HepG2 (cell line): ENCODE measurements at regions not wholly inside any gene's neighbourhood (a gene's known extent, or its start where the extent isn't known, plus 50 kb on each side); places are given as distances from the start of the nearest gene placed in this dataset.

Experiments used
- AHR ChIP-seq: IDR thresholded peaks from 2 replicates; pipeline ENCODE4 v1.6.1; 2018; ENCODE audit warnings: missing genetic modification reagents, missing compliant biosample characterization
- DBP ChIP-seq: sonication (generic); formaldehyde crosslinking; IDR thresholded peaks from 2 replicates; pipeline ENCODE4 v1.4.0; 2020; ENCODE audit warnings: missing genetic modification reagents; ENCODE audit errors: not compliant biosample characterization
- FOXP4 ChIP-seq: sonication (generic); formaldehyde crosslinking; IDR thresholded peaks from 2 replicates; pipeline ENCODE4 v1.4.0; 2020; ENCODE audit warnings: missing genetic modification reagents
- JUN ChIP-seq: sonication (generic); formaldehyde crosslinking; IDR thresholded peaks from 2 replicates; pipeline ENCODE4 v1.4.0; 2020; ENCODE audit warnings: mild to moderate bottlenecking, missing genetic modification reagents
- KAT7 ChIP-seq: IDR thresholded peaks from 2 replicates; pipeline ENCODE4 v1.6.1; 2018; ENCODE audit warnings: borderline replicate concordance, missing compliant biosample characterization
- KLF9 ChIP-seq: IDR thresholded peaks from 2 replicates; pipeline ENCODE4 v1.6.1; 2016; ENCODE audit warnings: low read depth
- MAFK ChIP-seq, 2 experiments: IDR thresholded peaks in 1 of 2; conservative IDR thresholded peaks in 1 of 2; 2 replicates each; pipeline ENCODE4 v1.6.1; 2011; ENCODE audit warnings: improper control_type of control experiment in 2 of 2, low read length in 2 of 2
- MBD4 ChIP-seq: IDR thresholded peaks from 2 replicates; pipeline ENCODE4 v1.6.1; 2012; ENCODE audit warnings: low read length, inconsistent platforms, borderline replicate concordance
- MIER2 ChIP-seq: IDR thresholded peaks from 2 replicates; pipeline ENCODE4 v1.6.1; 2016; ENCODE audit warnings: missing biosample characterization, missing genetic modification reagents
- NFATC3 ChIP-seq: sonication (generic); formaldehyde crosslinking; IDR thresholded peaks from 2 replicates; pipeline ENCODE4 v1.5.1; 2020; ENCODE audit warnings: mild to moderate bottlenecking, missing genetic modification reagents
- NR0B2 ChIP-seq: sonication (generic); formaldehyde crosslinking; IDR thresholded peaks from 2 replicates; pipeline ENCODE4 v1.4.0; 2020; ENCODE audit warnings: mild to moderate bottlenecking, missing genetic modification reagents
- NR2F1 ChIP-seq, 2 experiments: fragments of 450-650 bp in 1 of 2; formaldehyde crosslinking in 1 of 2; IDR thresholded peaks; 2 replicates each; pipeline versions ENCODE4 v1.5.0 to v1.6.1; 2016 to 2020; ENCODE audit warnings: mild to moderate bottlenecking in 1 of 2, missing compliant biosample characterization in 1 of 2, missing genetic modification reagents in 1 of 2, moderate library complexity in 1 of 2
- SP2 ChIP-seq: sonication (generic); formaldehyde crosslinking; IDR thresholded peaks from 2 replicates; pipeline ENCODE4 v1.5.1; 2020; ENCODE audit warnings: mild to moderate bottlenecking, missing genetic modification reagents
- TCF12 ChIP-seq, 2 experiments: fragments of 450-650 bp in 1 of 2; sonication (generic) in 1 of 2; formaldehyde crosslinking in 1 of 2; IDR thresholded peaks; 2 replicates each; pipeline versions ENCODE4 v1.6.1 to v1.8.0; 2017 to 2022; ENCODE audit warnings: antibody characterized with exemption in 1 of 2, mild to moderate bottlenecking in 1 of 2, missing genetic modification reagents in 1 of 2, moderate library complexity in 1 of 2
- THYN1 ChIP-seq: sonication (generic); formaldehyde crosslinking; IDR thresholded peaks from 2 replicates; pipeline ENCODE4 v1.8.1; 2023; ENCODE audit warnings: low read depth, mild to moderate bottlenecking, moderate library complexity, missing genetic modification reagents, borderline replicate concordance
- ZBTB44 ChIP-seq: sonication (generic); formaldehyde crosslinking; IDR thresholded peaks from 2 replicates; pipeline ENCODE4 v1.4.0; 2020; ENCODE audit warnings: missing genetic modification reagents
- ZNF10 ChIP-seq: sonication (generic); formaldehyde crosslinking; IDR thresholded peaks from 2 replicates; pipeline ENCODE4 v1.4.0; 2020; ENCODE audit warnings: mild to moderate bottlenecking, low read depth, missing genetic modification reagents, borderline replicate concordance
- ZNF121 ChIP-seq: sonication (generic); formaldehyde crosslinking; IDR thresholded peaks from 2 replicates; pipeline ENCODE4 v1.5.0; 2020; ENCODE audit warnings: mild to moderate bottlenecking, missing genetic modification reagents
- ZNF124 ChIP-seq: sonication (generic); formaldehyde crosslinking; IDR thresholded peaks from 2 replicates; pipeline ENCODE4 v1.4.0; 2020; ENCODE audit warnings: missing genetic modification reagents
- ZNF253 ChIP-seq: sonication (generic); formaldehyde crosslinking; IDR thresholded peaks from 2 replicates; pipeline ENCODE4 v1.8.0; 2022; ENCODE audit warnings: mild to moderate bottlenecking, missing genetic modification reagents, borderline replicate concordance
- ZNF274 ChIP-seq: sonication (generic); formaldehyde crosslinking; IDR thresholded peaks from 2 replicates; pipeline ENCODE4 v1.5.1; 2020; ENCODE audit warnings: mild to moderate bottlenecking, missing genetic modification reagents
- ZNF441 ChIP-seq: sonication (generic); formaldehyde crosslinking; IDR thresholded peaks from 2 replicates; pipeline ENCODE4 v1.7.0; 2021; ENCODE audit warnings: missing genetic modification reagents, borderline replicate concordance
- ZNF484 ChIP-seq: sonication (generic); formaldehyde crosslinking; IDR thresholded peaks from 2 replicates; pipeline ENCODE4 v1.5.1; 2020; ENCODE audit warnings: mild to moderate bottlenecking, low read depth, missing genetic modification reagents, borderline replicate concordance
- ZNF577 ChIP-seq: sonication (generic); formaldehyde crosslinking; IDR thresholded peaks from 2 replicates; pipeline ENCODE4 v1.4.0; 2020; ENCODE audit warnings: mild to moderate bottlenecking, low read depth, missing genetic modification reagents, borderline replicate concordance
- ZNF792 ChIP-seq: IDR thresholded peaks from 2 replicates; pipeline ENCODE4 v1.6.1; 2016

GRCh38 chr6:30828027-30828962, 56.0 kb upstream of the DDR1 start (continued):
- TF ChIP-seq ZNF274 (CRISPR knock-in tag) (no peak), THYN1 (CRISPR knock-in tag) (no peak), ZNF484 (no peak), ZNF577 (CRISPR knock-in tag) (no peak), NR2F1 (CRISPR knock-in tag; IDR thresholded peaks at IDR 0.05) (0 out of 4 replicates have a peak, but pooled peaks of 1 of the 2 experiments have one; percentile 27), ZNF792 (CRISPR knock-in tag) (peak; percentile 45; the same call in 1 of the 2 replicates), MIER2 (CRISPR knock-in tag) (no peak), MBD4 (no peak), DBP (no peak), ZNF121 (peak; percentile 50; the same call in 1 of the 2 replicates), SP2 (CRISPR knock-in tag) (no peak), MAFK (conservative IDR thresholded peaks at IDR 0.05 in 1 of 2, IDR thresholded peaks at IDR 0.05 in 1 of 2; ENCODE audit: low read length in 2 of 2) (peak; percentile 47 to 56; a peak in 2 of 4 replicates), TCF12 (IDR thresholded peaks at IDR 0.05) (no peak), TCF12 (CRISPR knock-in tag; IDR thresholded peaks at IDR 0.05) (no peak), ZNF441 (CRISPR knock-in tag) (peak; percentile 50; the same call in 1 of the 2 replicates), KLF9 (no peak), ZNF253 (CRISPR knock-in tag) (no peak), FOXP4 (CRISPR knock-in tag) (peak; percentile 7; the same call in 1 of the 2 replicates), NFATC3 (CRISPR knock-in tag) (peak; percentile 77; the same call in 1 of the 2 replicates), KAT7 (CRISPR knock-in tag) (peak; percentile 18; the same call in 1 of the 2 replicates), JUN (CRISPR knock-in tag) (no peak), ZNF124 (CRISPR knock-in tag) (peak; percentile 76; the same call in 1 of the 2 replicates), NR0B2 (CRISPR knock-in tag) (0 out of 2 replicates have a peak, but pooled peaks have one; percentile 15), AHR (CRISPR knock-in tag) (no peak), ZBTB44 (CRISPR knock-in tag) (no peak), ZNF10 (no peak)
